ENCODE measurements at regions not wholly inside any gene's neighbourhood (a gene's known extent, or its start where the extent isn't known, plus 50 kb on each side); places are given as distances from the start of the nearest gene placed in this dataset.

GRCh38 chr2:13240061-13240460 lies 523.3 kb downstream of the TRIB2 start:
- ChIA-PET POLR2A (no interaction called here), RAD21 (ENCODE audit: unreplicated experiment) (interaction anchor here (0.8 kb wide), 1 partner anchor 47 kb away, joined by 4 read pairs; no protein-coding TSS in a partner anchor), CTCF (interaction anchor here (0.6 to 0.9 kb wide), 2 partner anchors 625 to 960 kb away, joined by 3 read pairs; no protein-coding TSS in a partner anchor), SMC1A (ENCODE audit: uncharacterized antibody, unreplicated experiment) (interaction anchor here (1.5 kb wide), 1 partner anchor 14 kb away, joined by 4 read pairs; no protein-coding TSS in a partner anchor)
- no peaks in the 10 kb centered on the region for H3K79me2 ChIP-seq (ENCODE audit: control insufficient read depth, insufficient read depth, low read length)
- intact Hi-C loops (cut with micrococcal nuclease; ENCODE audit: unreplicated experiment), result no loop called here
- H2AFZ ChIP-seq (ENCODE audit: control insufficient read depth, low read depth, low read length), result no peak overlapping the region
- DNase-seq (ENCODE audit: low read depth, low spot score) (no peak), FAIRE-seq (no peak), ATAC-seq (peak; percentile 26; the same call in 2 of the 3 replicates)
- in situ Hi-C loops (cut with MboI), result no loop called here
- H3K4me1 ChIP-seq (ENCODE audit: control insufficient read depth, insufficient read depth, low read length), result no peaks in the 10 kb centered on the region
- TF ChIP-seq IKZF2 (IDR thresholded peaks at IDR 0.05) (peak in 1 of 2 experiments; percentile 15; a peak in 1 of 4 replicates), NBN (IDR thresholded peaks at IDR 0.05) (no peak), POU2F2 (IDR thresholded peaks at IDR 0.05; ENCODE audit: borderline replicate concordance, low read depth, low read length) (peak; percentile 77; the same call in 1 of the 3 replicates), JUNB (IDR thresholded peaks at IDR 0.05) (peak; percentile 30; the same call in 1 of the 2 replicates), RFX5 (IDR thresholded peaks at IDR 0.05; ENCODE audit: low read depth, low read length) (no peak)
- no peaks in the 10 kb centered on the region for H3K36me3 ChIP-seq (ENCODE audit: control insufficient read depth in 2 of 2, insufficient read depth in 2 of 2, low read length in 1 of 2)
- BruUV-seq (replicated peaks), result no TSS peak
- H3K4me2 ChIP-seq (ENCODE audit: control insufficient read depth, insufficient read depth), result no peak overlapping the region
- H3K4me3 ChIP-seq, result no peak overlapping the region
- H3K9me3 ChIP-seq (replicated peaks; ENCODE audit: control insufficient read depth, insufficient read depth, low read length), result no peaks in the 10 kb centered on the region
- no peak overlapping the region for H3K27ac ChIP-seq (ENCODE audit: control insufficient read depth, insufficient read depth)
- no peaks in the 10 kb centered on the region for H4K20me1 ChIP-seq (ENCODE audit: control insufficient read depth, insufficient read depth)
- no peaks in the 10 kb centered on the region for H3K27me3 ChIP-seq (replicated peaks in 1 of 2; ENCODE audit: control insufficient read depth in 2 of 2, insufficient read depth in 2 of 2, low read length in 1 of 2)
- H3K9ac ChIP-seq (ENCODE audit: control insufficient read depth, insufficient read depth, low read length), result no peak overlapping the region

- no peak overlapping the region for H3K4me2 ChIP-seq (ENCODE audit: control insufficient read depth, insufficient read depth)
- no peak; the same call in 2 of the 3 replicates for ATAC-seq
- no peaks in the 10 kb centered on the region for H3K79me2 ChIP-seq (ENCODE audit: control insufficient read depth, insufficient read depth, low read length)
- intact Hi-C loops (cut with micrococcal nuclease; ENCODE audit: unreplicated experiment) (no loop called here), in situ Hi-C loops (cut with MboI) (no loop called here)
- WGBS (ENCODE audit: insufficient coverage, insufficient replicate concordance, low lambda C conversion rate, missing lambda C conversion rate), result 18% methylated on average over 11 of the region's 11 CpGs
- no peak overlapping the region; the same call in 1 of the 2 replicates for H3K4me3 ChIP-seq
- no peak for FAIRE-seq
- ChIA-PET SMC1A (ENCODE audit: uncharacterized antibody, unreplicated experiment) (interaction anchor here (0.5 to 1.5 kb wide), 4 partner anchors 10 to 937 kb away, joined by 3 to 4 read pairs (median 4); no protein-coding TSS in a partner anchor), CTCF (interaction anchor here (0.9 to 1.0 kb wide), 2 partner anchors 12 to 959 kb away, joined by 3 read pairs; no protein-coding TSS in a partner anchor), POLR2A (no interaction called here), RAD21 (ENCODE audit: unreplicated experiment) (interaction anchor here (0.8 kb wide), 1 partner anchor 48 kb away, joined by 4 read pairs; no protein-coding TSS in a partner anchor)
- no peak overlapping the region for H3K9ac ChIP-seq (ENCODE audit: control insufficient read depth, insufficient read depth, low read length)
- no peaks in the 10 kb centered on the region for H3K4me1 ChIP-seq (ENCODE audit: control insufficient read depth, insufficient read depth, low read length)
- no peaks in the 10 kb centered on the region for H3K36me3 ChIP-seq (ENCODE audit: control insufficient read depth in 2 of 2, insufficient read depth in 2 of 2, low read length in 1 of 2)
- H2AFZ ChIP-seq (ENCODE audit: control insufficient read depth, low read depth, low read length), result no peak overlapping the region; the same call in 1 of the 2 replicates
- H4K20me1 ChIP-seq (ENCODE audit: control insufficient read depth, insufficient read depth), result no peaks in the 10 kb centered on the region
- H3K27me3 ChIP-seq (replicated peaks in 1 of 2; ENCODE audit: control insufficient read depth in 2 of 2, insufficient read depth in 2 of 2, low read length in 1 of 2), result no peaks in the 10 kb centered on the region
- no TSS peak for BruUV-seq (replicated peaks)
- H3K9me3 ChIP-seq (replicated peaks; ENCODE audit: control insufficient read depth, insufficient read depth, low read length), result no peaks in the 10 kb centered on the region
- no peak overlapping the region for H3K27ac ChIP-seq (ENCODE audit: control insufficient read depth, insufficient read depth)
- no peak for DNase-seq (ENCODE audit: low read depth, low spot score)
- TF ChIP-seq ASH2L (IDR thresholded peaks at IDR 0.05; ENCODE audit: borderline replicate concordance, low read depth) (no peak), NFXL1 (IDR thresholded peaks at IDR 0.05; ENCODE audit: borderline replicate concordance) (no peak), REST (IDR thresholded peaks at IDR 0.05; ENCODE audit: low read depth, low read length) (no peak), MYC (IDR thresholded peaks at IDR 0.05; ENCODE audit: insufficient read depth, insufficient read length, insufficient replicate concordance, low read length, severe bottlenecking) (no peak), TCF12 (IDR thresholded peaks at IDR 0.05; ENCODE audit: low read depth, low read length) (no peak), MTA2 (IDR thresholded peaks at IDR 0.05; ENCODE audit: low read depth) (no peak)
Measured at GRCh38 chr2:13240789-13241487, 524.2 kb downstream of the TRIB2 start.
